Heart left ventricle (tissue), 13 donors: ENCODE measurements at regions not wholly inside any gene's neighbourhood (a gene's known extent, or its start where the extent isn't known, plus 50 kb on each side); places are given as distances from the start of the nearest gene placed in this dataset.

Experiments
- CTCF ChIP-seq, 12 donors: fragments of 200-600 bp; sonication (generic) in 4 of 12; IDR thresholded peaks; one replicate each; pipeline versions ENCODE4 v1.5.0 to v1.8.0; 2018 to 2022; ENCODE audit warnings: antibody characterized with exemption in 12 of 12, mild to moderate bottlenecking in 5 of 12
- POLR2A ChIP-seq, 2 donors: fragments of 450-650 bp; IDR thresholded peaks; one replicate each; pipeline ENCODE4 v1.6.1; 2017; ENCODE audit warnings: antibody characterized with exemption in 2 of 2, mild to moderate bottlenecking in 2 of 2, moderate library complexity in 2 of 2
- donor health status: ischemic (EF 13 %, LVEDD 7.1; RV severe dilation, severe dysfunction).
- donor health status: DM: no; HTN: yes; CAD: no.
- donor health status: DM: no; HTN: no; CAD: no.
- donor health status: ischemic (EF 25% LVEDD 6.9; RV normal size, moderate dysfunction).
- donor health status: ischemic (EF 25% LVEDD 5.7; RV mildly dilated, moderate dysfunction).
- donor health status: ischemic (EF 35%, LVEDD 5.7; RV mildly dilated, moderate dysfunction).
- donor health status: nonischemic (EF 11% LVEDD 7.7; RV severe dilation, severe dysfunction).
- donor health status: DM: yes; HTN: yes; CAD: no.
- donor health status: PGD.
- donor health status: ischemic (EF 29% LVEDD 5.4; RV normal size, mild dysfunction).
- donor health status: nonischemic (EF 23%, LVEDD 6.1; RV moderate dilation, normal function).

- no peak for TF ChIP-seq CTCF (IDR thresholded peaks at IDR 0.05)
- TF ChIP-seq POLR2A (IDR thresholded peaks at IDR 0.05): no peak
Measured at GRCh38 chr7:40987571-40987970, 715.3 kb downstream of the INHBA start.
